Esophagus squamous epithelium (tissue), 4 donors: ENCODE measurements at regions not wholly inside any gene's neighbourhood (a gene's known extent, or its start where the extent isn't known, plus 50 kb on each side); places are given as distances from the start of the nearest gene placed in this dataset.

ENCODE experiments used
- CTCF ChIP-seq, 6 experiments: fragments of 450-650 bp in 4 of 6; fragments of 200-600 bp in 2 of 6; sonication (generic) in 2 of 6; IDR thresholded peaks; one replicate each; pipeline ENCODE4 v1.5.1; 2016 to 2019; ENCODE audit warnings: antibody characterized with exemption in 6 of 6, mild to moderate bottlenecking in 4 of 6, moderate library complexity in 4 of 6
- POLR2A ChIP-seq, 4 donors: fragments of 450-650 bp; IDR thresholded peaks; one replicate each; pipeline ENCODE4 v1.6.1; 2017; ENCODE audit warnings: antibody characterized with exemption in 4 of 4, mild to moderate bottlenecking in 4 of 4, moderate library complexity in 3 of 4

- TF ChIP-seq CTCF (IDR thresholded peaks at IDR 0.05) (no peak), POLR2A (IDR thresholded peaks at IDR 0.05) (no peak)
Measured at GRCh38 chr16:7013990-7014389, 318.7 kb upstream of the RBFOX1 start.
